ENCODE measurements at regions not wholly inside any gene's neighbourhood (a gene's known extent, or its start where the extent isn't known, plus 50 kb on each side); places are given as distances from the start of the nearest gene placed in this dataset.

- no peak for TF ChIP-seq CTCF (IDR thresholded peaks at IDR 0.05)
- no peak for TF ChIP-seq ZFX (IDR thresholded peaks at IDR 0.05; ENCODE audit: borderline replicate concordance)
Observed at GRCh38 chr11:22520521-22520920, 105.1 kb downstream of the FANCF start.
